ENCODE measurements at regions not wholly inside any gene's neighbourhood (a gene's known extent, or its start where the extent isn't known, plus 50 kb on each side); places are given as distances from the start of the nearest gene placed in this dataset.

- no peaks in the 10 kb centered on the region for H3K9me3 ChIP-seq (replicated peaks; ENCODE audit: control insufficient read depth, insufficient read depth, low read depth, low read length)
- WGBS (ENCODE audit: insufficient coverage, low coverage, missing lambda C conversion rate): 0% methylated on average over 2 of the region's 2 CpGs
- no peak overlapping the region for H3K4me2 ChIP-seq (ENCODE audit: insufficient read depth, low read length)
- H3K79me2 ChIP-seq (ENCODE audit: control insufficient read depth, insufficient read depth, low read length): no peaks in the 10 kb centered on the region
- POLR2A ChIA-PET: no interaction called here
- H2AFZ ChIP-seq (ENCODE audit: low read depth, low read length): no peak overlapping the region
- BruUV-seq (replicated peaks): no TSS peak
- no peak overlapping the region for H3K27ac ChIP-seq (ENCODE audit: extremely low read depth, low read depth, low read length)
- H3K9me1 ChIP-seq (ENCODE audit: control insufficient read depth, insufficient read depth, low read length): no peaks in the 10 kb centered on the region
- no peaks in the 10 kb centered on the region for H3K36me3 ChIP-seq (ENCODE audit: control insufficient read depth, insufficient read depth, low read length)
- CTCF ChIA-PET (ENCODE audit: low intra/inter-chr PET ratio): no interaction called here
- H3K4me1 ChIP-seq (replicated peaks in 1 of 2; ENCODE audit: control insufficient read depth in 2 of 2, insufficient read depth in 2 of 2, low read length in 2 of 2): no peaks in the 10 kb centered on the region
- no peak overlapping the region for H3K9ac ChIP-seq (ENCODE audit: insufficient read depth in 1 of 2, low read depth in 2 of 2, low read length in 2 of 2)
- no peaks in the 10 kb centered on the region for H4K20me1 ChIP-seq (replicated peaks; ENCODE audit: control insufficient read depth, insufficient read depth, low read length)
- DNase-seq (ENCODE audit: extremely low read depth in 1 of 4, low spot score in 3 of 4) (no peak), FAIRE-seq (no peak), ATAC-seq (no peak)
- H3K4me3 ChIP-seq: no peak overlapping the region
- H3K27me3 ChIP-seq (ENCODE audit: control insufficient read depth in 2 of 2, insufficient read depth in 2 of 2, low read length in 2 of 2): no peaks in the 10 kb centered on the region
- intact Hi-C loops (cut with micrococcal nuclease): no loop called here
- TF ChIP-seq SREBF1 (IDR thresholded peaks at IDR 0.05; ENCODE audit: borderline replicate concordance, low read depth, low read length): no peak
- no peak for TF ChIP-seq TFAM (CRISPR knock-in tag; conservative IDR thresholded peaks at IDR 0.05)
- no peak for TF ChIP-seq SFPQ (IDR thresholded peaks at IDR 0.05; ENCODE audit: low read depth, low read length)
- TF ChIP-seq EZH2 (IDR thresholded peaks at IDR 0.05; ENCODE audit: borderline replicate concordance, low read depth, low read length): no peak
- no peak for TF ChIP-seq CHCHD3 (CRISPR knock-in tag; IDR thresholded peaks at IDR 0.05)
- TF ChIP-seq FIP1L1 (IDR thresholded peaks at IDR 0.05; ENCODE audit: low read depth, low read length, poor library complexity, severe bottlenecking): no peak
- no peak for TF ChIP-seq NEUROD1 (IDR thresholded peaks at IDR 0.05; ENCODE audit: borderline replicate concordance, low read depth, low read length, partially characterized antibody)
- no peak for TF ChIP-seq KHSRP (IDR thresholded peaks at IDR 0.05)
- no peak for TF ChIP-seq ZNF586 (CRISPR knock-in tag; conservative IDR thresholded peaks at IDR 0.05)
- in situ Hi-C loops (cut with MboI): no loop called here
Observed at GRCh38 chr4:144410230-144410783, 235.6 kb upstream of the HHIP start.
